H1 (cell line): ENCODE measurements at regions not wholly inside any gene's neighbourhood (a gene's known extent, or its start where the extent isn't known, plus 50 kb on each side); places are given as distances from the start of the nearest gene placed in this dataset.

Source experiments
- CTCF ChIA-PET: fragments of 300-600 bp; sonication (Branson Sonifier 250); formaldehyde crosslinking; loops from one replicate; lab custom pipeline; 2021; ENCODE audit not compliant: partially characterized antibody; lab: Charles Lee
- POLR2A ChIA-PET: fragments of 300-600 bp; sonication (Branson Sonifier 250); formaldehyde crosslinking; loops from one replicate; lab custom pipeline; 2021; ENCODE audit warnings: inconsistent platforms; ENCODE audit not compliant: partially characterized antibody; lab: Charles Lee
- DNase-seq, 2 experiments: peaks; one replicate each; pipeline versions ENCODE4 v3.0.0 to v3.0.0-alpha.2; 2010 to 2022; ENCODE audit warnings: low spot score in 2 of 2, low read depth in 1 of 2, mixed read lengths in 1 of 2
- FAIRE-seq: peaks from 2 replicates; lab custom pipeline; 2011; peaks lifted over from hg19 to GRCh38; lab: Jason Lieb, UNC
- H2AFZ ChIP-seq: 2 replicates; pipeline ENCODE4 v1.8.1; 2012; ENCODE audit warnings: low read length, inconsistent platforms
- H2AK5ac ChIP-seq: 2 replicates; pipeline ENCODE4 v1.6.1; 2013; ENCODE audit warnings: low read depth, low read length
- H2BK120ac ChIP-seq: replicated peaks from 2 replicates; pipeline ENCODE3; 2013; ENCODE audit warnings: low read depth, low read length, inconsistent platforms
- H2BK12ac ChIP-seq: 2 replicates; pipeline ENCODE4 v1.6.1; 2013; ENCODE audit warnings: low read depth, low read length
- H2BK15ac ChIP-seq: 2 replicates; pipeline ENCODE4 v1.6.1; 2013; ENCODE audit warnings: low read length
- H2BK20ac ChIP-seq: 2 replicates; pipeline ENCODE4 v1.6.1; 2013; ENCODE audit warnings: low read length
- H2BK5ac ChIP-seq: 2 replicates; pipeline ENCODE4 v1.6.1; 2013; ENCODE audit warnings: low read depth, low read length
- H3K14ac ChIP-seq: 2 replicates; pipeline ENCODE4 v1.6.1; 2013; ENCODE audit warnings: inconsistent platforms; ENCODE audit not compliant: insufficient read length
- H3K18ac ChIP-seq: 2 replicates; pipeline ENCODE4 v1.6.1; 2013; ENCODE audit warnings: low read length; ENCODE audit errors: extremely low read depth
- H3K23ac ChIP-seq: 2 replicates; pipeline ENCODE4 v1.6.1; 2013; ENCODE audit warnings: inconsistent platforms; ENCODE audit not compliant: insufficient read length
- H3K23me2 ChIP-seq: 2 replicates; pipeline ENCODE4 v1.6.1; 2013; ENCODE audit warnings: low read depth, low read length
- H3K27ac ChIP-seq: 2 replicates; pipeline ENCODE4 v1.6.1; 2011; ENCODE audit warnings: low read depth, low read length, inconsistent platforms
- H3K27me3 ChIP-seq, 4 experiments: replicated peaks in 1 of 4; 1 replicate in 1 of 4; 2 replicates in 3 of 4; pipeline versions ENCODE4 v1.6.1 to v1.8.1; 2011 to 2013; ENCODE audit warnings: low read length in 3 of 4, mild to moderate bottlenecking in 3 of 4, inconsistent platforms in 2 of 4, mixed read lengths in 2 of 4, moderate library complexity in 1 of 4; ENCODE audit not compliant: control insufficient read depth in 3 of 4, insufficient read depth in 3 of 4; ENCODE audit errors: extremely low read depth in 1 of 4
- H3K36me3 ChIP-seq, 4 experiments: 2 replicates each; pipeline versions ENCODE4 v1.6.1 to v1.8.1; 2011 to 2013; ENCODE audit warnings: mild to moderate bottlenecking in 4 of 4, low read length in 3 of 4, moderate library complexity in 2 of 4, control low read depth in 1 of 4, inconsistent platforms in 1 of 4; ENCODE audit not compliant: insufficient read depth in 4 of 4, control insufficient read depth in 2 of 4
- H3K4ac ChIP-seq: replicated peaks from 2 replicates; pipeline ENCODE3; 2013; ENCODE audit warnings: low read length, low read depth, mixed read lengths, inconsistent platforms; ENCODE audit not compliant: insufficient read length
- H3K4me1 ChIP-seq, 4 experiments: replicated peaks in 1 of 4; 1 replicate in 1 of 4; 2 replicates in 3 of 4; pipeline versions ENCODE4 v1.6.1 to v1.8.1; 2011 to 2013; ENCODE audit warnings: low read length in 3 of 4, inconsistent platforms in 2 of 4, mixed read lengths in 1 of 4; ENCODE audit not compliant: insufficient read depth in 4 of 4, control insufficient read depth in 3 of 4
- H3K4me2 ChIP-seq, 2 experiments: 2 replicates each; pipeline versions ENCODE4 v1.6.1 to v1.8.1; 2011 to 2013; ENCODE audit warnings: low read depth in 2 of 2, low read length in 2 of 2, control low read depth in 1 of 2, inconsistent platforms in 1 of 2, mild to moderate bottlenecking in 1 of 2; ENCODE audit not compliant: insufficient read depth in 1 of 2
- H3K4me3 ChIP-seq, 4 experiments: fragments of 200-600, 300-600 bp in 1 of 4; sonication (generic), shearing (Covaris generic), sonication (Bioruptor Twin) in 1 of 4; 2 replicates each; pipeline versions ENCODE4 v1.5.1 to v1.8.1; 2011 to 2016; ENCODE audit warnings: low read length in 4 of 4, low read depth in 3 of 4, control low read depth in 2 of 4, inconsistent platforms in 2 of 4, mild to moderate bottlenecking in 2 of 4, mixed read lengths in 1 of 4, moderate library complexity in 1 of 4; ENCODE audit not compliant: insufficient read depth in 2 of 4; ENCODE audit errors: extremely low read depth in 1 of 4
- H3K56ac ChIP-seq: replicated peaks from 2 replicates; pipeline ENCODE3; 2013; ENCODE audit warnings: low read depth, mild to moderate bottlenecking, mixed read lengths, low read length, inconsistent platforms; ENCODE audit not compliant: insufficient read length
- H3K79me1 ChIP-seq: 2 replicates; pipeline ENCODE4 v1.6.1; 2013; ENCODE audit warnings: low read depth, low read length, control low read depth
- H3K79me2 ChIP-seq, 2 experiments: 2 replicates each; pipeline versions ENCODE4 v1.6.1 to v1.8.1; 2012 to 2013; ENCODE audit warnings: low read length in 2 of 2, mild to moderate bottlenecking in 2 of 2, inconsistent platforms in 1 of 2; ENCODE audit not compliant: insufficient read depth in 2 of 2, control insufficient read depth in 1 of 2
- H3K9ac ChIP-seq, 4 experiments: replicated peaks in 1 of 4; 1 replicate in 1 of 4; 2 replicates in 3 of 4; pipeline versions ENCODE4 v1.6.1 to v1.8.1; 2011 to 2013; ENCODE audit warnings: low read depth in 3 of 4, low read length in 3 of 4, control low read depth in 2 of 4, mild to moderate bottlenecking in 2 of 4, moderate library complexity in 2 of 4, inconsistent platforms in 1 of 4; ENCODE audit errors: extremely low read depth in 1 of 4
- H3K9me3 ChIP-seq, 2 experiments: 2 replicates each; pipeline versions ENCODE4 v1.6.1 to v1.8.1; 2012 to 2013; ENCODE audit warnings: mild to moderate bottlenecking in 2 of 2, moderate library complexity in 2 of 2, control low read depth in 1 of 2, inconsistent platforms in 1 of 2, low read depth in 1 of 2, low read length in 1 of 2, mixed read lengths in 1 of 2; ENCODE audit not compliant: insufficient read depth in 2 of 2
- H4K20me1 ChIP-seq, 2 experiments: replicated peaks in 1 of 2; 2 replicates each; pipeline versions ENCODE3 to v1.8.1; 2011 to 2013; ENCODE audit warnings: inconsistent platforms in 2 of 2, low read length in 2 of 2, mild to moderate bottlenecking in 1 of 2; ENCODE audit not compliant: insufficient read depth in 2 of 2, control insufficient read depth in 1 of 2
- H4K5ac ChIP-seq: 2 replicates; pipeline ENCODE4 v1.6.1; 2013; ENCODE audit warnings: low read length, low read depth, mixed read lengths, inconsistent platforms; ENCODE audit not compliant: insufficient read length
- H4K8ac ChIP-seq: 2 replicates; pipeline ENCODE4 v1.8.0; 2013; ENCODE audit warnings: mild to moderate bottlenecking, moderate library complexity, low read length, inconsistent platforms; ENCODE audit not compliant: insufficient read depth; ENCODE audit errors: extremely low read depth
- H4K91ac ChIP-seq: replicated peaks from 2 replicates; pipeline ENCODE3; 2013; ENCODE audit warnings: low read length, mixed read lengths, inconsistent platforms; ENCODE audit not compliant: insufficient read length
- CHD1 ChIP-seq: IDR thresholded peaks from 2 replicates; pipeline ENCODE4 v1.6.1; 2012; ENCODE audit warnings: low read depth, low read length, improper control_type of control experiment
- FOSL1 ChIP-seq: IDR thresholded peaks from 2 replicates; pipeline ENCODE4 v1.6.1; 2011; ENCODE audit warnings: mild to moderate bottlenecking, low read depth, low read length, moderate library complexity; ENCODE audit not compliant: insufficient read depth
- JUN ChIP-seq: IDR thresholded peaks from 2 replicates; pipeline ENCODE4 v1.6.1; 2011; ENCODE audit warnings: low read depth, mild to moderate bottlenecking, improper control_type of control experiment, low read length
- KDM4A ChIP-seq: IDR thresholded peaks from one replicate; pipeline ENCODE4 v1.7.1; 2012; ENCODE audit warnings: low read depth, mild to moderate bottlenecking, moderate library complexity, low read length, inconsistent platforms; ENCODE audit not compliant: severe bottlenecking
- NRF1 ChIP-seq: IDR thresholded peaks from 2 replicates; pipeline ENCODE4 v1.6.1; 2011; ENCODE audit warnings: mild to moderate bottlenecking, low read depth, low read length, improper control_type of control experiment
- SP1 ChIP-seq: IDR thresholded peaks from 2 replicates; pipeline ENCODE4 v1.6.1; 2011; ENCODE audit warnings: low read depth, low read length
- TF ChIP-seq, protein P1 (sequence below): IDR thresholded peaks from 2 replicates; pipeline ENCODE4 v1.6.1; 2012; ENCODE audit warnings: inconsistent platforms

DNA sequence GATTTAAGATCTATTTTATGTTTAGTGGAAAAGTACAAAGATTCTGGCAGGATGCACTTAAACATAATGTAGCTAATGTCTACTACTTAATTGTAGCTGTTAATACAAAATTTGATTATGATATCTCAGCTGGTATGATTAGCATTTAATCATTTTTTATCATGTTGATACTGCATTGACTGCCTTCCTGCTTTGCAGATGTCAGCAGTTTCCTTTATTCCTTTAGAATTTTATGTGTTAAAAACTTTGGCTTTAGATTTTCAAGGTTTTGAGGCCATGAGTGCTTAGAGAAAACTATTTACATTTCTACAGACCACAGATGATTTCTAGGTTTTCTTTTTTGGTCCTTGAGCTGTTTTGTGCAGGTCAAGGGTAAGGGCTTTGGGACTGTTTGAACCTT, 152.2 kb downstream of the ZNF326 start:
- Histone ChIP-seq H2BK15ac (no peak overlapping the region), H3K56ac (no peak overlapping the region), H2BK20ac (no peak overlapping the region), H4K91ac (no peak overlapping the region), H3K14ac (no peak overlapping the region), H3K4ac (no peak overlapping the region), H2BK5ac (no peak overlapping the region), H3K18ac (no peak overlapping the region), H3K79me2 (no peaks in the 10 kb centered on the region), H2AK5ac (no peak overlapping the region), H2BK120ac (no peak overlapping the region), H3K79me1 (no peaks in the 10 kb centered on the region), H3K4me3 (no peak overlapping the region), H3K9me3 (no peaks in the 10 kb centered on the region), H3K4me2 (no peak overlapping the region), H3K36me3 (no peaks in the 10 kb centered on the region), H3K9ac (no peak overlapping the region), H3K27me3 (no peaks in the 10 kb centered on the region), H2AFZ (no peak overlapping the region), H4K5ac (no peak overlapping the region), H4K8ac (no peak overlapping the region), H4K20me1 (no peaks in the 10 kb centered on the region), H3K23me2 (no peaks in the 10 kb centered on the region), H2BK12ac (no peak overlapping the region), H3K27ac (no peak overlapping the region), H3K4me1 (no peaks in the 10 kb centered on the region), H3K23ac (no peak overlapping the region)
- DNase-seq = no peak
- TF ChIP-seq JUN (no peak), SP1 (no peak), KDM4A (no peak), CHD1 (no peak), FOSL1 (no peak), NRF1 (no peak)
- TF ChIP-seq, protein P1, sequence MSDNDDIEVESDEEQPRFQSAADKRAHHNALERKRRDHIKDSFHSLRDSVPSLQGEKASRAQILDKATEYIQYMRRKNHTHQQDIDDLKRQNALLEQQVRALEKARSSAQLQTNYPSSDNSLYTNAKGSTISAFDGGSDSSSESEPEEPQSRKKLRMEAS = no peak
- FAIRE-seq = no peak
- POLR2A ChIA-PET = no interaction called here
- CTCF ChIA-PET = interaction anchor here (0.6 to 4.6 kb wide), 5 partner anchors 9 to 414 kb away, joined by 3 to 36 read pairs (median 3); no protein-coding TSS in a partner anchor
